HEK293 (cell line): ENCODE measurements at regions not wholly inside any gene's neighbourhood (a gene's known extent, or its start where the extent isn't known, plus 50 kb on each side); places are given as distances from the start of the nearest gene placed in this dataset.
"Not testable (repeated sequence)": the region's sequence is repeated elsewhere in the genome, so short reads cannot be mapped to it uniquely, and the experiment has no call there.

Experiments
- CTCF ChIA-PET: fragments of 350-600 bp; formaldehyde crosslinking; extraction: SDS; loops from one replicate; lab custom pipeline; 2021; ENCODE audit warnings: antibody characterized with exemption; lab: Yijun Ruan, JAX
- POLR2A ChIA-PET: fragments of 300-600 bp; formaldehyde crosslinking; extraction: SDS; loops from one replicate; lab custom pipeline; 2020; ENCODE audit warnings: antibody characterized with exemption, inconsistent platforms; lab: Yijun Ruan, JAX
- H3K27ac ChIP-seq: fragments of 200-500 bp; sonication (Bioruptor generic); 2 replicates; pipeline ENCODE4 v1.5.1; 2014; ENCODE audit warnings: low read depth, low read length, control low read depth, inconsistent platforms; ENCODE audit errors: extremely low read depth
- H3K36me3 ChIP-seq, 2 experiments: fragments of 200-500 bp in 1 of 2; sonication (Bioruptor generic) in 1 of 2; 1 replicate in 1 of 2; 2 replicates in 1 of 2; pipeline ENCODE4 v1.5.1; 2014 to 2017; ENCODE audit warnings: inconsistent platforms in 2 of 2, low read length in 2 of 2; ENCODE audit not compliant: control insufficient read depth in 2 of 2, insufficient read depth in 1 of 2
- H3K4me1 ChIP-seq: fragments of 200-500 bp; sonication (Bioruptor generic); 2 replicates; pipeline ENCODE4 v1.5.1; 2014; ENCODE audit warnings: mild to moderate bottlenecking, low read length, inconsistent platforms; ENCODE audit not compliant: control insufficient read depth, insufficient read depth
- H3K4me3 ChIP-seq: 2 replicates; pipeline ENCODE4 v1.5.1; 2011; ENCODE audit warnings: low read depth, mild to moderate bottlenecking, control low read depth, low read length, moderate library complexity
- H3K9me3 ChIP-seq: fragments of 200-500 bp; sonication (Bioruptor generic); 2 replicates; pipeline ENCODE4 v1.5.1; 2014; ENCODE audit warnings: low read depth, low read length, inconsistent platforms; ENCODE audit not compliant: control insufficient read depth, insufficient read depth
- MYNN ChIP-seq: fragments of 450-650 bp; formaldehyde crosslinking; IDR thresholded peaks from 2 replicates; pipeline ENCODE4 v1.5.1; 2016; ENCODE audit warnings: missing biosample characterization, missing genetic modification characterization, borderline replicate concordance
- PRDM10 ChIP-seq: fragments of 450-650 bp; formaldehyde crosslinking; IDR thresholded peaks from 2 replicates; pipeline ENCODE4 v1.5.1; 2016; ENCODE audit warnings: missing biosample characterization, missing genetic modification characterization
- TRIM28 ChIP-seq: IDR thresholded peaks from 2 replicates; pipeline ENCODE4 v1.6.1; 2011; ENCODE audit warnings: low read length, control low read depth, borderline replicate concordance
- ZBTB44 ChIP-seq: fragments of 450-650 bp; IDR thresholded peaks from 2 replicates; pipeline ENCODE4 v1.5.1; 2018; ENCODE audit warnings: missing biosample characterization, mild to moderate bottlenecking, missing genetic modification characterization
- ZFHX2 ChIP-seq: fragments of 450-650 bp; formaldehyde crosslinking; conservative IDR thresholded peaks from 2 replicates; pipeline ENCODE4 v1.5.1; 2016; ENCODE audit warnings: missing biosample characterization, missing genetic modification characterization
- ZNF10 ChIP-seq: fragments of 450-650 bp; formaldehyde crosslinking; IDR thresholded peaks from 2 replicates; pipeline ENCODE4 v1.5.1; 2017; ENCODE audit warnings: missing biosample characterization, missing genetic modification characterization
- ZNF155 ChIP-seq: fragments of 450-650 bp; formaldehyde crosslinking; IDR thresholded peaks from 2 replicates; pipeline ENCODE4 v1.5.1; 2016; ENCODE audit warnings: missing biosample characterization, missing genetic modification characterization
- ZNF248 ChIP-seq: fragments of 450-650 bp; formaldehyde crosslinking; IDR thresholded peaks from 2 replicates; pipeline ENCODE4 v1.5.1; 2017; ENCODE audit warnings: missing biosample characterization, missing genetic modification characterization
- ZNF391 ChIP-seq: fragments of 450-650 bp; formaldehyde crosslinking; IDR thresholded peaks from 2 replicates; pipeline ENCODE4 v1.5.1; 2016; ENCODE audit warnings: low read depth, missing biosample characterization, missing genetic modification characterization, borderline replicate concordance
- ZNF404 ChIP-seq: fragments of 450-650 bp; formaldehyde crosslinking; IDR thresholded peaks from 2 replicates; pipeline ENCODE4 v1.5.1; 2017; ENCODE audit warnings: missing biosample characterization, missing genetic modification characterization
- ZNF48 ChIP-seq: fragments of 450-650 bp; formaldehyde crosslinking; IDR thresholded peaks from 2 replicates; pipeline ENCODE4 v1.5.1; 2016; ENCODE audit warnings: missing biosample characterization, missing genetic modification characterization
- ZNF521 ChIP-seq: fragments of 450-650 bp; formaldehyde crosslinking; IDR thresholded peaks from 2 replicates; pipeline ENCODE4 v1.5.1; 2017; ENCODE audit warnings: missing biosample characterization, mild to moderate bottlenecking, missing genetic modification characterization
- ZNF529 ChIP-seq: fragments of 450-650 bp; formaldehyde crosslinking; IDR thresholded peaks from 2 replicates; pipeline ENCODE4 v1.5.1; 2017; ENCODE audit warnings: missing genetic modification characterization, missing biosample characterization; ENCODE audit not compliant: insufficient replicate concordance
- ZNF843 ChIP-seq: fragments of 450-650 bp; formaldehyde crosslinking; IDR thresholded peaks from 2 replicates; pipeline ENCODE4 v1.5.1; 2016; ENCODE audit warnings: missing biosample characterization, missing genetic modification characterization
- TF ChIP-seq, protein P1 (sequence below): fragments of 450-650 bp; formaldehyde crosslinking; IDR thresholded peaks from 2 replicates; pipeline ENCODE4 v1.5.1; 2016; ENCODE audit warnings: missing biosample characterization, missing genetic modification characterization
- TF ChIP-seq, protein P2 (sequence below): fragments of 450-650 bp; formaldehyde crosslinking; IDR thresholded peaks from 2 replicates; pipeline ENCODE4 v1.5.1; 2016; ENCODE audit warnings: missing biosample characterization, missing genetic modification characterization

DNA sequence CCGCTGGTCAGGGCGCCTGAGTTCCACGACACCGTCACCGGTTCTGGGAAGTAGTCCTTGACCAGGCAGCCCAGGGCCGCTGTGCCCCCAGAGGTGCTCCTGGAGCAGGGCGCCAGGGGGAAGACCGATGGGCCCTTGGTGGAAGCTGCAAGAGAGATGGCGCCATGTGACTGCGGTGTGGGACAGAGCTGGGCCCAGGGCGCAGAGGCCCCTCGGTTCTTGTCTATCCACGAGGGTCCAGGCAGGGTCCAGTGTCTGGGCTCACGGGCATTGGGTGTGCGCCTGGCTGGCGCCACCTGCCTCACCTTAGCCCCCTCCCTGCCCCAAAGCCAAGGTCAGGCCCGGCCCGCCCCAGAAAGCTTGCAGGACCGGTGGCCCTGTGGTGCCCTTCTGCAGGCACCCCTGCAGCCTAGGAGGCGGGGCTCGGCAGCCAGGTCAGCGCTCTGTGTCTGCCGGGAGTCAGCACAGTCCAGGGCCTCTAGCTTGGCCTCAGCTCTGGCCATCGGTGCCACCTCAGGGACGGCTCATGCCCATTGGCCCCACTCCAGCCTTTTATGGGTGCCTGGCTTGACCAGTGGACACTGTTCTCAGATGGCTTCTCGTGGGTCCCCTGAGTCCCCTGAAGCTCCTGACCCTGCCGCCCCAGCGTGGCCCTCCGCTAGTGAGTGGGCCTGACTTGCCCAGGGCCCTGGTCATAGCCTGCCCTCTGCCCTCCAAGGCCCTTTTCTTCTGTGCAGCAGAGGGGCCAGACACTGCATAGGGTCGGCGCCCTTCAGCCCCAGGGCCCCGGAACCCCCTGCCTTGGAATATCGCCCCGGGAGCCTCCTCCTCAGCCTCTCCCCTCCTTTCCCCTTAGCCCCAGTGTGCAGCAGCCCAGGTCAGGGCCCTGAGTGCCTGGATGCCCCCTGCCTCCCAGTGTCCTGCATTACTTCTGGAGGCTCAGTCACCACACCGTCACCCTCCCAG lies 245.2 kb downstream of the TMEM121 start:
- H3K36me3 ChIP-seq, H3K4me1 ChIP-seq, H3K27ac ChIP-seq, H3K4me3 ChIP-seq, CTCF ChIA-PET, POLR2A ChIA-PET, H3K9me3 ChIP-seq: not testable (repeated sequence)

DNA sequence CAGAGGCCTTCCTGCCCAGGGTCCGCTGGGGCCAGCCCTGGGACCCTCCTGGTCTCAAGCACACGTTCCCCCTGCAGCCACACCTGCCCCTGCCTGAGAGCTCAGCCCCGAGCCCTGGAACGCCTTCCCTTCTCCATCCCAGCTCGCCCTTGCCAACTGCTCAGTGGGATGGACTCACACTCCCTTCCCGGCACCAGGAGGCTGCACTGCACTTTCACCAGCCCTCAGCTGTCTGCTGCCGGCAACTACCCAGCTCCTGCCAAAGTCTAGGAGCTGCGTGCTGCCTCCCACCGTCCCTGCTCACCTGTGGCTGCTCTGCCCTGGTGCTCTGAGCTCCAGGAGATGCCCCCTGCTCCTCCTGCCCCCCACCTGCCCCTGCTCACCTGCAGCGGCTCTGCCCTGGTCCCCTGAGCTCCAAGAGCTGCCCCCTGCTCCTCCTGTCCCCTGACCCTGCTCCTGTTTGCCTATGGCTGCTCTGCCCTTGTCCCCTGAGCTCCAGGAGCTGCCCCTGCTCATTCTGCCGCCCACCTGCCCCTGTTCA lies 246.4 kb downstream of the TMEM121 start:
- H3K4me1 ChIP-seq, H3K27ac ChIP-seq, CTCF ChIA-PET, H3K9me3 ChIP-seq, POLR2A ChIA-PET, H3K36me3 ChIP-seq, H3K4me3 ChIP-seq: not testable (repeated sequence)

DNA sequence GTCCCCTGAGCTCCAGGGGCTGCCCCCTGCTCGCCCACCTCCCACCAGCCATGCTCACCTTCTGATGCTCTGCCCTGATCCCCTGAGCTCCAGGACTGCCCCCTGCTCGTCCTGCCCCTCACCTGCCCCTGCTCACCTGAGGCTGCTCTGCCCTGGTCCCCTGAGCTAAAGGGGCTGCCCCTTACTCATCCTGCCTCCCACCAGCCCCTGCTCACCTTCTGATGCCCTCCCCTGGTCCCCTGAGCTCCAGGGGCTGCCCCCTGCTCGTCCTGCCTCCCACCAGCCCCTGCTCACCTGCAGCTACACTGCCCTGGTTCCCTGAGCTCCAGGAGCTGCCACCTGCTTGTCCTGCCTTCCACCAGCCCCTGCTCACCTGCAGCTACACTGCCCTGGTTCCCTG lies 247.2 kb downstream of the TMEM121 start:
- TF ChIP-seq ZNF521 (no peak), ZNF10 (tag by site-specific recombination) (no peak), ZNF529 (tag by site-specific recombination) (no peak), TRIM28 (no peak), MYNN (no peak), ZNF248 (tag by site-specific recombination) (no peak), ZNF391 (tag by site-specific recombination) (no peak), ZFHX2 (tag by site-specific recombination) (no peak), ZNF843 (tag by site-specific recombination) (no peak), PRDM10 (no peak), ZNF404 (no peak), ZNF155 (no peak), ZNF48 (no peak), ZBTB44 (no peak)
- TF ChIP-seq, protein P1, sequence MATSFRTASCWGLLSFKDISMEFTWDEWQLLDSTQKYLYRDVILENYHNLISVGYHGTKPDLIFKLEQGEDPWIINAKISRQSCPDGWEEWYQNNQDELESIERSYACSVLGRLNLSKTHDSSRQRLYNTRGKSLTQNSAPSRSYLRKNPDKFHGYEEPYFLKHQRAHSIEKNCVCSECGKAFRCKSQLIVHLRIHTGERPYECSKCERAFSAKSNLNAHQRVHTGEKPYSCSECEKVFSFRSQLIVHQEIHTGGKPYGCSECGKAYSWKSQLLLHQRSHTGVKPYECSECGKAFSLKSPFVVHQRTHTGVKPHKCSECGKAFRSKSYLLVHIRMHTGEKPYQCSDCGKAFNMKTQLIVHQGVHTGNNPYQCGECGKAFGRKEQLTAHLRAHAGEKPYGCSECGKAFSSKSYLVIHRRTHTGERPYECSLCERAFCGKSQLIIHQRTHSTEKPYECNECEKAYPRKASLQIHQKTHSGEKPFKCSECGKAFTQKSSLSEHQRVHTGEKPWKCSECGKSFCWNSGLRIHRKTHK (tag by site-specific recombination), result no peak
- TF ChIP-seq, protein P2, sequence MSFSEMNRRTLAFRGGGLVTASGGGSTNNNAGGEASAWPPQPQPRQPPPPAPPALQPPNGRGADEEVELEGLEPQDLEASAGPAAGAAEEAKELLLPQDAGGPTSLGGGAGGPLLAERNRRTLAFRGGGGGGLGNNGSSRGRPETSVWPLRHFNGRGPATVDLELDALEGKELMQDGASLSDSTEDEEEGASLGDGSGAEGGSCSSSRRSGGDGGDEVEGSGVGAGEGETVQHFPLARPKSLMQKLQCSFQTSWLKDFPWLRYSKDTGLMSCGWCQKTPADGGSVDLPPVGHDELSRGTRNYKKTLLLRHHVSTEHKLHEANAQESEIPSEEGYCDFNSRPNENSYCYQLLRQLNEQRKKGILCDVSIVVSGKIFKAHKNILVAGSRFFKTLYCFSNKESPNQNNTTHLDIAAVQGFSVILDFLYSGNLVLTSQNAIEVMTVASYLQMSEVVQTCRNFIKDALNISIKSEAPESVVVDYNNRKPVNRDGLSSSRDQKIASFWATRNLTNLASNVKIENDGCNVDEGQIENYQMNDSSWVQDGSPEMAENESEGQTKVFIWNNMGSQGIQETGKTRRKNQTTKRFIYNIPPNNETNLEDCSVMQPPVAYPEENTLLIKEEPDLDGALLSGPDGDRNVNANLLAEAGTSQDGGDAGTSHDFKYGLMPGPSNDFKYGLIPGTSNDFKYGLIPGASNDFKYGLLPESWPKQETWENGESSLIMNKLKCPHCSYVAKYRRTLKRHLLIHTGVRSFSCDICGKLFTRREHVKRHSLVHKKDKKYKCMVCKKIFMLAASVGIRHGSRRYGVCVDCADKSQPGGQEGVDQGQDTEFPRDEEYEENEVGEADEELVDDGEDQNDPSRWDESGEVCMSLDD (tag by site-specific recombination), result no peak
- Histone ChIP-seq H3K27ac (no peak overlapping the region), H3K4me1 (no peaks in the 10 kb centered on the region), H3K9me3 (no peaks in the 10 kb centered on the region), H3K4me3 (no peak overlapping the region), H3K36me3 (no peaks in the 10 kb centered on the region)
- ChIA-PET POLR2A (no interaction called here), CTCF (interaction anchor here (0.7 kb wide), 1 partner anchor 216 kb away, joined by 4 read pairs; no protein-coding TSS in a partner anchor)
